PC-3 (cell line): ENCODE measurements at regions not wholly inside any gene's neighbourhood (a gene's known extent, or its start where the extent isn't known, plus 50 kb on each side); places are given as distances from the start of the nearest gene placed in this dataset.

Experiments
- ATAC-seq: fragments of 200-7000 bp; cut with Tn5 transposase; 2 replicates; pipeline ENCODE4 v1.9.1; 2020; ENCODE audit warnings: mild to moderate bottlenecking, moderate library complexity
- BruUV-seq: library from RNA; stranded (reverse); fragments of 400-500 nt; replicated peaks from 2 replicates; lab custom pipeline; 2021; lab: Mats Ljungman, UMichigan
- CTCF ChIA-PET: fragments of 300-600 bp; sonication (Branson Sonifier 250); formaldehyde crosslinking; loops from one replicate; lab custom pipeline; 2022; ENCODE audit warnings: antibody characterized with exemption; lab: Charles Lee
- POLR2A ChIA-PET: fragments of 300-600 bp; sonication (Branson Sonifier 250); formaldehyde crosslinking; loops from one replicate; lab custom pipeline; 2022; ENCODE audit warnings: antibody characterized with exemption; ENCODE audit not compliant: unreplicated experiment; lab: Charles Lee
- DNase-seq: peaks from one replicate; pipeline ENCODE4 v3.0.0-alpha.2; 2015
- H2AFZ ChIP-seq: fragments of 300-600 bp; sonication (generic); 2 replicates; pipeline ENCODE4 v1.6.0; 2016; ENCODE audit warnings: antibody characterized with exemption, low read length
- H3F3A ChIP-seq: fragments of 300-600 bp; sonication (generic); one replicate; pipeline ENCODE4 v1.6.0; 2017; ENCODE audit warnings: antibody characterized with exemption, low read length, control low read depth, mild to moderate bottlenecking; ENCODE audit not compliant: unreplicated experiment
- H3K27ac ChIP-seq: fragments of 300-600 bp; sonication (generic); 2 replicates; pipeline ENCODE4 v1.5.1; 2016; ENCODE audit warnings: mild to moderate bottlenecking, low read length
- H3K27me3 ChIP-seq: fragments of 300-600 bp; sonication (generic); 2 replicates; pipeline ENCODE4 v1.6.1; 2016; ENCODE audit warnings: low read length, mixed read lengths
- H3K36me3 ChIP-seq: fragments of 300-600 bp; sonication (generic); 2 replicates; pipeline ENCODE4 v1.6.1; 2016; ENCODE audit warnings: low read depth, mixed run types, low read length, mixed read lengths
- H3K4me1 ChIP-seq: fragments of 300-600 bp; sonication (generic); 2 replicates; pipeline ENCODE4 v1.5.1; 2016; ENCODE audit warnings: low read length; ENCODE audit not compliant: insufficient read depth
- H3K4me2 ChIP-seq: fragments of 300-600 bp; sonication (generic); 2 replicates; pipeline ENCODE4 v1.6.0; 2016; ENCODE audit warnings: low read length
- H3K4me3 ChIP-seq: fragments of 300-600 bp; sonication (generic); 2 replicates; pipeline ENCODE4 v1.5.1; 2016; ENCODE audit warnings: mild to moderate bottlenecking, low read length, mixed read lengths
- H3K79me2 ChIP-seq: fragments of 300-600 bp; sonication (generic); 2 replicates; pipeline ENCODE4 v1.6.1; 2017; ENCODE audit warnings: low read length, mixed read lengths
- H3K9ac ChIP-seq: fragments of 300-600 bp; sonication (generic); 2 replicates; pipeline ENCODE4 v1.6.0; 2016; ENCODE audit warnings: mild to moderate bottlenecking, low read length
- H3K9me2 ChIP-seq: fragments of 300-600 bp; sonication (generic); replicated peaks from 2 replicates; pipeline ENCODE4 v1.6.1; 2016; ENCODE audit warnings: mixed run types, low read length, mixed read lengths
- H3K9me3 ChIP-seq: fragments of 300-600 bp; sonication (generic); 2 replicates; pipeline ENCODE4 v1.6.1; 2016; ENCODE audit warnings: low read length, mixed read lengths
- H4K20me1 ChIP-seq: fragments of 300-600 bp; sonication (generic); 2 replicates; pipeline ENCODE4 v1.6.1; 2016; ENCODE audit warnings: low read length, mixed read lengths
- CTCF ChIP-seq: fragments of 300-600 bp; sonication (generic); conservative IDR thresholded peaks from 2 replicates; pipeline ENCODE4 v1.5.1; 2017; ENCODE audit warnings: antibody characterized with exemption, low read depth, mild to moderate bottlenecking, low read length
- EZH2 ChIP-seq: fragments of 300-600 bp; sonication (generic); IDR thresholded peaks from one replicate; pipeline ENCODE4 v1.6.1; 2017; ENCODE audit warnings: antibody characterized with exemption, mild to moderate bottlenecking, low read length; ENCODE audit not compliant: unreplicated experiment
- EZH2phosphoT487 ChIP-seq: fragments of 300-600 bp; sonication (generic); IDR thresholded peaks from 2 replicates; pipeline ENCODE4 v1.6.1; 2018; ENCODE audit warnings: mild to moderate bottlenecking, antibody characterized with exemption, low read length, borderline replicate concordance
- intact Hi-C: fragments of 100-400 bp; cut with micrococcal nuclease; formaldehyde crosslinking; loops from 2 replicates; pipeline ENCODE4 v1.9.0; 2023

- intact Hi-C loops, result no loop called here
- Histone ChIP-seq H3K36me3 (no peaks in the 10 kb centered on the region), H4K20me1 (no peaks in the 10 kb centered on the region), H3F3A (no peaks in the 10 kb centered on the region), H3K27ac (no peak overlapping the region), H3K79me2 (no peaks in the 10 kb centered on the region), H3K9me2 (no peaks in the 10 kb centered on the region), H2AFZ (no peak overlapping the region), H3K4me3 (no peak overlapping the region), H3K27me3 (no peaks in the 10 kb centered on the region), H3K4me1 (no peaks in the 10 kb centered on the region), H3K9me3 (no peaks in the 10 kb centered on the region; the same call in 1 of the 2 replicates), H3K4me2 (no peak overlapping the region), H3K9ac (no peak overlapping the region)
- CTCF ChIA-PET, result no interaction called here
- TF ChIP-seq EZH2, result no peak
- no peak for TF ChIP-seq CTCF
- no peak for TF ChIP-seq EZH2phosphoT487
- POLR2A ChIA-PET, result no interaction called here
- BruUV-seq, result no TSS peak
- DNase-seq, result no peak
- ATAC-seq, result no peak
Measured at GRCh38 chr3:154614078-154614477, 184.1 kb upstream of the GPR149 start.

GRCh38 chr3:154602241-154602640 is 172.3 kb upstream of the GPR149 start:
- no peaks in the 10 kb centered on the region for H3K27me3 ChIP-seq
- no peaks in the 10 kb centered on the region for H3F3A ChIP-seq
- no peak for DNase-seq
- H3K4me1 ChIP-seq, result no peaks in the 10 kb centered on the region
- H3K79me2 ChIP-seq, result no peaks in the 10 kb centered on the region
- ChIA-PET CTCF (no interaction called here), POLR2A (no interaction called here)
- no peak overlapping the region for H2AFZ ChIP-seq
- H3K27ac ChIP-seq, result no peak overlapping the region
- TF ChIP-seq CTCF (no peak), EZH2phosphoT487 (no peak), EZH2 (no peak)
- no peak overlapping the region for H3K4me2 ChIP-seq
- no peaks in the 10 kb centered on the region for H4K20me1 ChIP-seq
- H3K36me3 ChIP-seq, result no peaks in the 10 kb centered on the region
- no peak for ATAC-seq
- H3K9me3 ChIP-seq, result no peaks in the 10 kb centered on the region
- no TSS peak for BruUV-seq
- H3K9me2 ChIP-seq, result no peaks in the 10 kb centered on the region
- intact Hi-C loops, result no loop called here
- no peak overlapping the region for H3K4me3 ChIP-seq
- no peak overlapping the region for H3K9ac ChIP-seq

GRCh38 chr3:154598166-154598565 is 168.2 kb upstream of the GPR149 start:
- TF ChIP-seq EZH2 (no peak), EZH2phosphoT487 (no peak), CTCF (no peak)
- ATAC-seq, result no peak

More at GRCh38 chr3:154598166-154598565, 168.2 kb upstream of the GPR149 start:
- Histone ChIP-seq H3K36me3 (no peaks in the 10 kb centered on the region), H3K9ac (no peak overlapping the region), H3F3A (no peaks in the 10 kb centered on the region), H3K9me3 (no peaks in the 10 kb centered on the region), H3K4me3 (no peak overlapping the region), H4K20me1 (no peaks in the 10 kb centered on the region), H3K4me1 (no peaks in the 10 kb centered on the region), H3K79me2 (no peaks in the 10 kb centered on the region), H3K27ac (no peak overlapping the region), H3K9me2 (no peaks in the 10 kb centered on the region), H3K4me2 (no peak overlapping the region), H2AFZ (no peak overlapping the region), H3K27me3 (no peaks in the 10 kb centered on the region)
- CTCF ChIA-PET, result no interaction called here
- intact Hi-C loops, result no loop called here
- POLR2A ChIA-PET, result no interaction called here
- BruUV-seq, result no TSS peak
- no peak for DNase-seq
